ENCODE measurements at regions not wholly inside any gene's neighbourhood (a gene's known extent, or its start where the extent isn't known, plus 50 kb on each side); places are given as distances from the start of the nearest gene placed in this dataset.

- Histone ChIP-seq H3K18ac (ENCODE audit: extremely low read depth, low read length) (0 out of 2 replicates have a peak overlapping the region, but pooled peaks have one; percentile 10), H2BK12ac (ENCODE audit: low read depth, low read length) (no peak overlapping the region), H3K4me1 (replicated peaks in 1 of 4; ENCODE audit: control insufficient read depth in 3 of 4, insufficient read depth in 4 of 4, low read length in 3 of 4) (peaks cover 0 to 4% (median 2%) of the 10 kb centered on the region in 4 experiments; a peak in 3 of 7 replicates), H3K4me3 (ENCODE audit: extremely low read depth in 1 of 4, insufficient read depth in 2 of 4, low read depth in 3 of 4, low read length in 4 of 4) (no peak overlapping the region), H2BK20ac (ENCODE audit: low read length) (no peak overlapping the region), H4K20me1 (replicated peaks in 1 of 2; ENCODE audit: control insufficient read depth in 1 of 2, insufficient read depth in 2 of 2, low read length in 2 of 2) (no peaks in the 10 kb centered on the region), H4K8ac (ENCODE audit: extremely low read depth, insufficient read depth, low read length) (no peak overlapping the region), H3K79me2 (ENCODE audit: control insufficient read depth in 1 of 2, insufficient read depth in 2 of 2, low read length in 2 of 2) (no peaks in the 10 kb centered on the region), H4K91ac (replicated peaks; ENCODE audit: insufficient read length, low read length) (no peak overlapping the region), H3K79me1 (ENCODE audit: low read depth, low read length) (no peaks in the 10 kb centered on the region), H2AFZ (ENCODE audit: low read length) (no peak overlapping the region), H2BK15ac (ENCODE audit: low read length) (no peak overlapping the region), H3K27ac (ENCODE audit: low read depth, low read length) (no peak overlapping the region), H3K27me3 (replicated peaks in 1 of 4; ENCODE audit: control insufficient read depth in 3 of 4, extremely low read depth in 1 of 4, insufficient read depth in 3 of 4, low read length in 3 of 4) (no peaks in the 10 kb centered on the region), H3K9ac (replicated peaks in 1 of 4; ENCODE audit: extremely low read depth in 1 of 4, low read depth in 3 of 4, low read length in 3 of 4) (no peak overlapping the region), H3K9me3 (ENCODE audit: insufficient read depth in 2 of 2, low read depth in 1 of 2, low read length in 1 of 2) (no peaks in the 10 kb centered on the region), H3K23me2 (ENCODE audit: low read depth, low read length) (no peaks in the 10 kb centered on the region), H3K14ac (ENCODE audit: insufficient read length) (no peak overlapping the region), H2BK120ac (replicated peaks; ENCODE audit: low read depth, low read length) (no peak overlapping the region), H3K23ac (ENCODE audit: insufficient read length) (no peak overlapping the region), H2BK5ac (ENCODE audit: low read depth, low read length) (no peak overlapping the region), H3K36me3 (ENCODE audit: control insufficient read depth in 2 of 4, insufficient read depth in 4 of 4, low read length in 3 of 4) (no peaks in the 10 kb centered on the region), H3K4ac (replicated peaks; ENCODE audit: insufficient read length, low read depth, low read length) (no peak overlapping the region), H3K56ac (replicated peaks; ENCODE audit: insufficient read length, low read depth, low read length) (no peak overlapping the region), H4K5ac (ENCODE audit: insufficient read length, low read depth, low read length) (no peak overlapping the region), H2AK5ac (ENCODE audit: low read depth, low read length) (no peak overlapping the region), H3K4me2 (ENCODE audit: insufficient read depth in 1 of 2, low read depth in 2 of 2, low read length in 2 of 2) (no peak overlapping the region)
- FAIRE-seq = no peak
- ChIA-PET POLR2A (ENCODE audit: partially characterized antibody) (interaction anchor here (0.6 kb wide), 1 partner anchor 13 kb away, joined by 3 read pairs; no protein-coding TSS in a partner anchor), CTCF (ENCODE audit: partially characterized antibody) (interaction anchor here (0.8 to 1.1 kb wide), 2 partner anchors 9 kb away, joined by 3 read pairs; no protein-coding TSS in a partner anchor)
- WGBS, 2 experiments (ENCODE audit: extremely low coverage in 1 of 2, insufficient coverage in 1 of 2, insufficient read length in 1 of 2, insufficient replicate concordance in 2 of 2, low coverage in 1 of 2, low lambda C conversion rate in 2 of 2, missing lambda C conversion rate in 1 of 2) = 67% methylated on average over 6 of the region's 6 CpGs; no CpG with 5 or more reads in 1 of the 2 experiments
- TF ChIP-seq TEAD4 (IDR thresholded peaks at IDR 0.05; ENCODE audit: low read depth, low read length) (peak; percentile 87), TCF12 (IDR thresholded peaks at IDR 0.05; ENCODE audit: low read depth, low read length) (0 out of 2 replicates have a peak, but pooled peaks have one; percentile 21), RAD21 (IDR thresholded peaks at IDR 0.05 in 1 of 2, conservative IDR thresholded peaks at IDR 0.05 in 1 of 2; ENCODE audit: low read depth in 2 of 2, low read length in 2 of 2) (peak in 1 of 2 experiments; percentile 18; a peak in 1 of 4 replicates), FOSL1 (IDR thresholded peaks at IDR 0.05; ENCODE audit: insufficient read depth, low read depth, low read length) (no peak), KDM4A (IDR thresholded peaks at IDR 0.05; ENCODE audit: low read depth, low read length, severe bottlenecking) (no peak), NRF1 (IDR thresholded peaks at IDR 0.05; ENCODE audit: low read depth, low read length) (no peak)
- peak in 1 of 2 experiments; percentile 27 for DNase-seq (ENCODE audit: low read depth in 1 of 2, low spot score in 2 of 2)
Measured at GRCh38 chr3:72273615-72274014, 488.7 kb upstream of the PROK2 start.

Measured in H1 (cell line).